ENCODE measurements at regions not wholly inside any gene's neighbourhood (a gene's known extent, or its start where the extent isn't known, plus 50 kb on each side); places are given as distances from the start of the nearest gene placed in this dataset.

DNA sequence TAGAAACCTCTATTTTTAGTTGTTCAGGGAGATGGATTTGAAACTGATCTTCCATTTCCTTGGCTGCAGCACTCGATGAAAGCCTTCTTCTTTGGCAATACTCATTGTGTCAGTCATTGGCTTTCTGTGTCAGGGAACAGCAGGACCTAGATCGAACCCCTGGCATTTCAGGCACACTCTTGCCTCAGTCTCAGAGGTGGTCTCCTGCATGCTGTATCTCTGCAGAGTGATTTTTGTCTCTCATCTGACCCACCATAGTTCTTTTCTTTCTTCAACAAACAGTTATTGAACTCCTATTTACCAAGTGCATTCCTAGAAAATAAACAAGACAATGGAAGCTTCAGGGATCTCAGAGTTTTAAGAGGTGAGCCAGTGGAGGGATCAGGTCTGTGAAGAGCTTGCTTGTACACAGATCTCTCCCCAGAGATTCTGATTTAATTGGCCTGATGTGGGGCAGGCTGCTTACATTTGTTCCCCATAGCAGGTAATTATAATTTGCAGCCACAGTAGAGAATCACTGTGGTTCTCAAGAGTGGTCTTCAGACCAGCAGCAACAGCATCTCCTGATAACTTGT, 473.1 kb upstream of the TCF4 start:
- in situ Hi-C loops (cut with HindIII; ENCODE audit: low pct_unique_long_range_greater_than_20kb, low sequenced_read_pairs) = no loop called here
- no peak for DNase-seq (ENCODE audit: low read depth)

DNA sequence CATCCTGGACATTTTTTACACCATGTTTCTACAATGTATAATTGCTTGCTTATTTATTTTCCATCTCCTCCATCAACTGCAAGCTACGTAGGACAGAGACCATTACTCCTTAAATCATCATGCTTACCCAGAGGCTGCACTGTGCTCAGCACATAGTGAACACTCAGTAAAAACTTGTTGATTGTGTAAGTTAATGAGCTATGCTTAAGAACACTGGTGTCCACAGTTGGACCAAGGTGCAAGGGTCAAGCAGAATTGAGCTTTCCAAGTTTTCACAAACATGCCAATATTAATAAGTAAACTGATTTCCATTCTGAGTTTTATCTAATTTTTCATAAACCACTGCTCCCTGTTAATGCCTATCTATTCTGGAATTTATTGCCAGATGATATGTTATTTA, 464.2 kb upstream of the TCF4 start:
- DNase-seq (ENCODE audit: low read depth) = no peak
- in situ Hi-C loops (cut with HindIII; ENCODE audit: low pct_unique_long_range_greater_than_20kb, low sequenced_read_pairs) = no loop called here

DNA sequence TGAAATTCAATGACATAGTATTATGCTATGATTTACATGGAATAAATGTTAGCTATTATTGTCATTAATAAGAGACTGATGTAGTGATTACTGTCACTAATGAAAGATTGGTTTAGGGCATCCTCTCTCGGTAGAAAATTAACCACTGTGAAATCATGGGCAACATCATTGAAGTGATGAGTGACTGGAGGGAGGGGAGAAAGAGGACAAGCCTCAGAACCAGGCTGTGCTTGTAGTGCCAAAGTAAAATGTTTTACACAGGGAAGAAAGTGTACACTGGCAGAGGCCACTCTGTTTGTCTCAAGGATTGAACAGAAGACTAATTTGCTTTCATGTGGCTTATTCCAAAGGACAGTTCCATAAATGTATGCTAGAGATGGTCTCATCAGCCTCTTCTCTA, 456.2 kb upstream of the TCF4 start:
- in situ Hi-C loops (cut with HindIII; ENCODE audit: low pct_unique_long_range_greater_than_20kb, low sequenced_read_pairs) = no loop called here
- DNase-seq (ENCODE audit: low read depth) = no peak

DNA sequence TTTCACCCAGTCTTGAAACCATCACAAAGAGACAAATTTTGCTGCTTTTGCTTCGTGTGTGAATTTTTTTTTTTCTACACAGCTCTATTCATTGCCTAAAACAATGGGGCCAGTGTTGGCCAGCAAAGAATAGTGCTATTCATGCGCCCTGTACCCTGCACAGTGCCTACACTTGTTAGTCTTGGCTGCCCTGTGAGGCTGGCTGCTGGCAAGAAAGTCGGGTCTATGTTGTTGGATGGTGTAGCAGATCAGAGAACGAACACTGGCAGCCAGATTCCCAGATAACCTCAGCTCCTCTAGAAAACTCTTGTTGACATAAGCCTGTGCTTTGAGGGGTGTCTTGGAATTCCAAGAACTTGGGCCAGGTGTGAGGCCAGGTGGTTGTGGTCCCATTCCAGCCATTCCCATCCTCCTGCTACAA, 455.7 kb upstream of the TCF4 start:
- no peak for DNase-seq (ENCODE audit: low read depth)
- in situ Hi-C loops (cut with HindIII; ENCODE audit: low pct_unique_long_range_greater_than_20kb, low sequenced_read_pairs) = no loop called here

DNA sequence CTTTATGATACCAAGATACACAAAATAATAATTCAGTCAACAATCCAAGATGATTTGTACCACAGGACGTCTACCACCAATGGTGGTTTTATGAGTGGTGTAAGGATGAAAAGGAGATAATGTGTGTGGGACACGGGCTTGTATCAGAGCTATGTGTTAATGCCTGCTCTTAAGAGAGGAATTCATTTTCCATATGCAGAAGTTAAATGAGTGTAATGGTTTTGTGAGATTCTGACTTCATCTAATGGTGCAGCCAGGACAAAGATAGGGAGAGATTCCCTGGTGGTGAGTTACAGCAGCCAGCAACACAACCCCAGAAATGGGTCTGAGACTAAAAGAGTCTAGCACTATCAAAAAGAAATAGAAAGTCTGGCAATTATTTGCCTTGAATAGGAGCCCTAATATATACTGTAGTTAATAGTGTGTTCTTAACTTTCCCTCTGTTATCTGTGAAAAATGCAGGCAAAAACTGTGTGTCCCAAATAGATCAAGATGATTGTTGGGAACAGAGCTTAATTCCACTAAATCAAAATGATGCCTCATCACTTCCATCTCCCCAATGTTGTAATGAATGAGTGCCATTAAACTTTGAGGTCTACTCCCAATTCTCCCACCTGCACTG, 455.0 kb upstream of the TCF4 start:
- no peak for DNase-seq (ENCODE audit: low read depth)
- in situ Hi-C loops (cut with HindIII; ENCODE audit: low pct_unique_long_range_greater_than_20kb, low sequenced_read_pairs) = no loop called here

DNA sequence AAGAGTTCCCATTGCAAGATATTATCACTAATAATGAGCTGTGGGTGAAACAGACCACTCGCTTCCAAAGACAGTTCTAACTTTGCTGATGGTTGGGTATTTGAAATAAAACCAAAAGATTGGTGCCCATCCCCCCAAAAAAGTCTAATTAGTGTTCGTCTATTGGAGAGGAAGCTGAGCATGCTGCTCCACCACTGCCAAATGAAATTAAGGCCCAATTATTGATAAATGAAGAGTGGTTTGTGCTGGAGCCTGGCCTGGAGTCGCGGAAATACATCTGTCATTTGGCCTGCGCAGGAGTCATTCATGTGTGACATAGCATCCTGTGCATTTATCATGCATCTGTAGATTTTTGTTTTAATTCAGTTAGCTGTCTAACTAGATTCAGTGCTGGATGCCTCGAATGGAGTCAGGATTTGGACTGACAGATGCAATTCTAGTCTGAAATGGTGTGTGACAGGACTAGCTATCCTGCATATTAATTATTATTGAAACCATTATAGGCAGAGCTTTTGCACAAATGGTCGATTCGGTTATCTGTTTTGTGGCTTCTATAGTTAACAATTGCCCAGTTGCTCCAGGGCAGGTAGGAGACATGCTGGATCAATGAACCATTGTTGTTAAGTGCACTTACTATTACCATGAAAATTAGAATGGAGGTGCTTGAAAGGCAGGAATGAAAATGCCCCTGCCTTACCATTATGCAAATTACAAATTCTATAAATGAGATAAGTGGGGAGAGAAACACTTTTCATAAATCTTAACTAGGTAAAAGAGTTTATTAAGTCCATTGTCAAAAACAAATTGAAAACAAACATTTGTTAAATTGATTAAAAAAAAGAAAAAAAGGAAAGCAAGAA, 450.4 kb upstream of the TCF4 start:
- in situ Hi-C loops (cut with HindIII; ENCODE audit: low pct_unique_long_range_greater_than_20kb, low sequenced_read_pairs) = no loop called here
- DNase-seq (ENCODE audit: low read depth) = no peak

DNA sequence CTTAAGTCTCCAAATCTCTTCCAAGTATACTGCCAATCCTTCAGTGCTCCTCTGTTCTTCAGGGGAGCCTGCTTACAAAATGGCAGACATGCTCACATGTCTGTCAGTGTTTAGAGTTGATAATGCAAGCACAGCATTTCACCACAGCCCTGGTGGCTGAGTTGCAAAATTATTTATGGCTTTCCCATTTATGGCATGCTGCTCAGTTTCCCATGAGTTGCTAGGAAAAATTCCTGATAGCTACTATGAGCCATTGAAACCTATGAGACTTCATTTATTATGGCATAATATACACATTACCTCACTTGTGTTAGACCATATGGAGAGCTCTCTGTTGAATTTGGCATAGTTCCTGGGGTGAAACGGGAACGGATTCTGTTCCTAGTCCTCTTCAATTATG, 448.7 kb upstream of the TCF4 start:
- no peak for DNase-seq (ENCODE audit: low read depth)
- in situ Hi-C loops (cut with HindIII; ENCODE audit: low pct_unique_long_range_greater_than_20kb, low sequenced_read_pairs) = no loop called here

DNA sequence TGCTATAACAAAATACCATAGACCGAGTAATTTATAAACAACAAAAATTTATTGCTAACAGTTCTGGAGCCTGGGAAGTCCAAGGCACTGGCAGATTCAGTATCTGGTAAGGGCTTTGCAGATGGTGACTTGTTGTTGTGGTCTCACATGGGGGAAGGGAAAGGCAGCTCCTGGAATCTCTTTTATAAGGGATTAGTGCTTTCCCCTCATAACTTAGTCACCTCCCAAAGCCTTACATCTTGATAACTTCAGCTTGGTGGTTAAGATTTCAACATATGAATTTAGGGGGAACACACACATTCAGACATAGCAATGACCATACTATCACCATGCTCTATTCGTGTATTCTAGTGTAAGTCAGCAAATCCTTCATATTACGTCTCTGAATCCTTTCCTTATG, 447.6 kb upstream of the TCF4 start:
- DNase-seq (ENCODE audit: low read depth) = no peak
- in situ Hi-C loops (cut with HindIII; ENCODE audit: low pct_unique_long_range_greater_than_20kb, low sequenced_read_pairs) = no loop called here

DNA sequence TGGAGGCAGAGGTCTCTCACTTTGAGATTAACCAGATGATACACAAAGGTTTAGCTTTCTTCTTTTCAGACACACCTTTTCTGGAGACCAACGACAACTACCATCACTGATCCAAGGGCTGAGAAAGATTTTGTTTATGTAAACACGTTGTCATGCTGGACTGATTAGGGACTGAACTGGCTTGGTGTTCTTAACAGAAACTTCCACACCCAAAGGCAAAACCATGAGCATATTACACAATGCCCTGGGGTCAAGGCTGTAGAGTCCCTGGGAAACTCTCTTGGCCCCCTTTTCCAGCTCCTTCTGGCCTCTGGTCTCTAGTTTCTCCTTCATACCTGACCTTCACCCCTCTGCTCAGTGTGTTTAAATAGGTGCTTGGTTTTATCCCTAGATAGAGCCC, 447.0 kb upstream of the TCF4 start:
- no peak for DNase-seq (ENCODE audit: low read depth)
- in situ Hi-C loops (cut with HindIII; ENCODE audit: low pct_unique_long_range_greater_than_20kb, low sequenced_read_pairs) = no loop called here

DNA sequence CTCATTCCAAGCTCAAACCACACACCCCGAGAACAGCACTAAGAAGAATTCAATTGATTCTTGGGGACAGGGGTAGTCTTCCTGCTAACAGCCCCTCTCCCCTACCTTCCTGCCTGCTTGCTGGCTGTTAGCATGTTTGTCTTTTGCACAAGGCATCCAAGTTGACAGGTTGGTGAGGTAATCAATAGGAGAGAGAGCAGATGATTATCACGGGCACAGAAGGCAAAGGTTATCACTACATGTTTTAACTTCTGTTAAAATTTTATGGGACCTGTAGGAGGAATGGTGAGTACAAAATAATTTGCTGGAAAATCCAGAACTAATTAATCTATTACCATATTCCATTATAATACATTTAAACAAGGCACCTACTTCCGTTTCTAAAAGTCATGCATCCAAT, 442.1 kb upstream of the TCF4 start:
- in situ Hi-C loops (cut with HindIII; ENCODE audit: low pct_unique_long_range_greater_than_20kb, low sequenced_read_pairs) = no loop called here
- DNase-seq (ENCODE audit: low read depth) = no peak

DNA sequence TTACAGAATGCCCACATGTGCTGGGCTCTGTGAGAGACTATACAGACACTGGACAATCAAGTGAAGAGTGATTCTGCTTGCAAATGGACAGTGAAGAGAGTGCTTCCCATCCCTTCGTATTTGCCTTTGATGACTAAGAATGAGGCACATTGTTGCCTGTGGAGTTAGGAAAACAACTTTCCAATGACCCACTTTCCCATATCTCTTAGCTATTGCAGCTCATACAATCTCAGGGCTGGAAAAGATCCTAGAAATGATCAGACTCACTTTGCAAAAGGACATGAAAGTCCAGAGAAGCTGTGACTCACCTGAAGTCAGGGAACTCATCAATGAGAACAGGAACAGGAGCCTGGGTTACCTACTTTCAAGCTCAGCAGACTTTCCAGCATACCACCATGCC, 440.5 kb upstream of the TCF4 start:
- in situ Hi-C loops (cut with HindIII; ENCODE audit: low pct_unique_long_range_greater_than_20kb, low sequenced_read_pairs) = no loop called here
- no peak for DNase-seq (ENCODE audit: low read depth)

DNA sequence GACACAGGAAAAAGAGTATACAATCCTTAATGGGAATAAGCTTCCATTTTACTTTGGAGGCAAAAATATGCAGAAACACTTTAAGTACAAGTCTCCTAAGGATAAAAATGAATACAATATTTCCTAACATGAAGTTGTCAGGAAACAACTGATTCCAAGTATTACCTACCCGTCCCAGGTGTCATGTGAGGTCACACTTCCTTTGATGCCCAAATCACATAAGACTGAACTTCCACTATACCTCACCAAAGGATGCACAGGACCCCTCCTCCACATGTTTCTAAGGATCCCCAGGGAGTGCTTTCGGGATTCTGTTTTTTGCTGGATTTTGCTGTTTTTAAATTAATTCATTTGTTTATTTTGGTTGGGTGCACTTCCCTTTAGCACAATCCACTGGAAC, 438.5 kb upstream of the TCF4 start:
- DNase-seq (ENCODE audit: low read depth) = no peak

DNA sequence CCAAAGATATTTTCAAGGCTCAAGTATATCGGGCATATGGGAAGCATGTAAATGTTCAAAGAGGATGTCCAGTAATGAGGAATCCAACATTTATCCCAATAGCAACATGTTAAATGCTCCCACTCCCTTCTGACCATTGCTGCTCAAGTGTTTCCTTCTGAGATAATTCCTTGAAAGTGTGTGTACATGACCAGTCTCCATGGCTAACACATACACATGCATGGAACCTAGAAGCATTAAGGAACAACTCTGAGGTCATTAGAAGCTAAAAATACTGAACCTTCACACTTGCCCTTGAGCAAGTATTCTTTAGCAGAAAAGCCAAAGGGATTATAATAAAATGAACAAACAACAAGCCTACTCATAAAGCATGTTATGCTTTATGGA, 433.8 kb upstream of the TCF4 start:
- in situ Hi-C loops (cut with HindIII; ENCODE audit: low pct_unique_long_range_greater_than_20kb, low sequenced_read_pairs) = no loop called here
- DNase-seq (ENCODE audit: low read depth) = no peak

More for the DNA sequence above, 438.5 kb upstream of the TCF4 start:
- in situ Hi-C loops (cut with HindIII; ENCODE audit: low pct_unique_long_range_greater_than_20kb, low sequenced_read_pairs) = no loop called here

DNA sequence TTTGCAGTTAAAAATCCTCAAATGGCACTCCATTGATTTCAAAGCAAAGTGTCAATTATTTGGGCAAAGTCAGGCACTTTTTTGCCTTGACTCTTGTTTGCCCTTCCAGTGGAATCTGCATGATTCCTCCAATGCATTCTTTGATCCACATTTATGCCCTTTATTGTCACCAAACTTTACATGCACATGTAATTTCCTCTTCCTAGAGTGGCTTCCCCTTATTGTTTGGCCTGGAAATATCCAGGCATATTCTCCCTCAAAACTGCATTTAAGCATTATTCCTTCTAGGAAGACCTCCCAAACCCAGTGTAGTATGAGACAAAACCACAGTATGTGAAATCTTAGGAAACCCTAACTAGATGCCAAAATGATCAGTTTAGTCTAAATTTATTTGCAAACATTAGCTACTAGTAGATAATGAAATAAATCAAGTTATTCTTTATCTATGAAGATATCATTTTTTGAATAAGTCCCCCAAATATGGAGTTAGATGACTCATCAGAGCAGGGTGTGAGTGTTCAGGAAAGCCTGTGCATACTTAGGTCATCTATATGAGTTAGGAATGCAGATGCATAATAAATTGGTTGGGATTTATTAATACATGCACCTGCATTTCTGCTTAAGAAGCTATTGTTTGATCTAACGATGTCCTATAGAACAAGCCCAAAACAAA, 433.3 kb upstream of the TCF4 start:
- in situ Hi-C loops (cut with HindIII; ENCODE audit: low pct_unique_long_range_greater_than_20kb, low sequenced_read_pairs) = no loop called here
- no peak for DNase-seq (ENCODE audit: low read depth)

DNA sequence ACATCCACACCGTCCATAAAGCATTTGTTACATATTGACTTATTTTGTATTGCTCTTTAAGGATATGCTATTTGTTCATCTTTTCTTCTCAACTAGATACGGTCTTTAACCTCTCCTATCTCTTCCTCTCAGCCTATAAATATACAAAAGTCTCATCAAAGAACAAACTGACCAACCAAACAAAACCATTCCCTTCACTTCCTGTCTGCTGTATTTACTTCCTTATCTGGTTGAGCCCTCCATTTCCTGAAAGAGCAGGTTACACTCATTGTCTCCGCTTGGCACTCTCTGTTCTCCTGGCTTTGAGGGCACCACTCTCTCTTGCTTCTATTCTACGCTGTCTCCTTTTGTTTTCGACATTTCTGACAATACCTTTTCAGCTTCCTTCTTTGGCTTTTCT, 431.9 kb upstream of the TCF4 start:
- no peak for DNase-seq (ENCODE audit: low read depth)
- in situ Hi-C loops (cut with HindIII; ENCODE audit: low pct_unique_long_range_greater_than_20kb, low sequenced_read_pairs) = no loop called here

DNA sequence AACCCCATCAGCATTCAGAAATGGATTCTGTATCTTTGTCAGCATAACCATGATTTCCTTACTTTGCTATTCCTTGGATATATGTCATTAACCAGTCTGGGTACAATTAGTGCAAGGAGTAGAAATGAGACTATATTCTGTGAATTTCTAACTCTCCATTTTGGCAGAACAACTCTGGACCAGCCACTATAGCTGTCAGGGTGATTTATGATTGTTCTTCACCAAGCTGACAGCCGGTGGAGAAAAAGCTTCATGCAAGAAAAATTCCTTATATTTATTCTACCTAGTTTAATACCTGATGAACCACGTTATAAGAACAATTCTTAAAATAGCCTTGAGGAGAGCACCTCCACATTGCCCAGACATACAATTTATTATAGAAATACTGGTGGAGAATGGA, 431.2 kb upstream of the TCF4 start:
- in situ Hi-C loops (cut with HindIII; ENCODE audit: low pct_unique_long_range_greater_than_20kb, low sequenced_read_pairs) = no loop called here
- DNase-seq (ENCODE audit: low read depth) = no peak

DNA sequence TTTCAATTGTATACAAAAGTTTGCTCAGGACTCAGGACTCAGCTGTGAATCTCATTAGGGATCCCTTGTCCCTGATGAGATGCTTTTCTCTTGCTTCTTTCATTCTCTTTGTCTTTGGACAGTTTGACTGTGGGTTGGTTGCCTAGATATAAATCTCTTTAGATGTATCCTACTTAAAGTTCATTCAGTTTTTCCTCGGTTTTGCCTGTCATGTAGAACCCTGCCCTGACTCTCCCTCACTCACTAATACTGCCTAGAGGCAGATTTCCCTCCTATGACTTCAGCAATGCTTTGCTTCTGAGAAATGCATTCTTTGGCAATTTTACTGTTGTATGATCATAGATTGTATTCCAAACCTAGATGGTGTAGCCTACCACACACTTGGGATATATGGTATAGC, 421.4 kb upstream of the TCF4 start:
- in situ Hi-C loops (cut with HindIII; ENCODE audit: low pct_unique_long_range_greater_than_20kb, low sequenced_read_pairs) = no loop called here
- no peak for DNase-seq (ENCODE audit: low read depth)

DNA sequence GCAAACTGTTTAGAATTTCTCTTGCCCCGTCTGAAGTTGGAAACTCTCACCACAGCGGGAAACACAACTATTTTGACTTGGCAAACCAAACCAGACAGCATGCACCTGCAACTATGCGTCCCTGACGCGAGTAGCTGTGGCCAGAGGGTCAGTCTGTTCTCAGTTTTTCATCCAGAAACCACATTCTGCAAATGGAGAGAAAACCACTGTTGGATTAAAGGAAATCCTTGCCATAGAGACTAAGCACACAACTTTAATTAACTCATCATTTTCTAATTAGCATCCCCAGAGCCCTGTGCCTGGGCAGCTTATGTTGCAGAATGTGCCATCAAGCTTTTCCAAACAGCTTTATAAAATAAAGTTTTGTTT, 415.7 kb upstream of the TCF4 start:
- DNase-seq (ENCODE audit: low read depth) = no peak
- in situ Hi-C loops (cut with HindIII; ENCODE audit: low pct_unique_long_range_greater_than_20kb, low sequenced_read_pairs) = no loop called here

DNA sequence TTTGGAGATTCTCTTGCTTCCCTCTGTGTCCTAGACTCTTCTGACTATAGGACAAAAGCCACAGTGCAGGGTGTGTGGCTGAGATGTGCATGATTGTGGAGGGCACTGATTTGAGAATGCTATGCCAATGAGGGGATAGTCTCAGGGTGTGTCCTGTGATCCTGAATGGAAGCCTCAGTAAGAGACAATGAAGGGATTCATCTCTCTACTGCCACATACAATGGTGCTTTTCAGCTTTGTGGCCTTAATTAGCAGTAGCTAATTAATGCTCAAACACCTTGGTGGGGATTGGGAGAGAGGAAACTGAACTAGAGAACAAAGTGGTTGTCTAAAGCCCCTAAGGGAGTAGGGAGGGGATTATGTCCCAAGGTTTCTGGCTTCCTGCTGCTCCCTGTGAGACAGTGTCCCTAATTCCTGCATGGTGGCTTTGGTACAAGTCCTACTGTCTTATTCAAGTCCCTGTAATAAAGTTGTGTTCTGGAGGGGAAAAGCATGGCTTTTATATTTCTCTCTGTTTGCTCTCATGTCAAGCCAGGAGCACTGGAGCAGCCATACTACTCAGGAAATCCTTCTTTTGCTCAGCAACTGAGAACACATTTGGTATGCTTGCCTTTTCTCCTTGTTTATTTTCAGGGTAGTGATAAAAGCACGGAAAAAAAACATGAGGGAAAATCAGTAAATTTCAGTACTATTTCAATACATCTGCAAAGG, 415.2 kb upstream of the TCF4 start:
- no peak for DNase-seq (ENCODE audit: low read depth)
- in situ Hi-C loops (cut with HindIII; ENCODE audit: low pct_unique_long_range_greater_than_20kb, low sequenced_read_pairs) = no loop called here
